GM12873 (cell line): ENCODE measurements at regions not wholly inside any gene's neighbourhood (a gene's known extent, or its start where the extent isn't known, plus 50 kb on each side); places are given as distances from the start of the nearest gene placed in this dataset.

ENCODE experiments used
- TF ChIP-seq, protein P1 (sequence below): IDR thresholded peaks from 2 replicates; pipeline ENCODE4 v1.5.1; 2012; ENCODE audit warnings: low read depth, mild to moderate bottlenecking, moderate library complexity, low read length, control low read depth; ENCODE audit not compliant: insufficient read depth; ENCODE audit errors: missing control alignments

DNA sequence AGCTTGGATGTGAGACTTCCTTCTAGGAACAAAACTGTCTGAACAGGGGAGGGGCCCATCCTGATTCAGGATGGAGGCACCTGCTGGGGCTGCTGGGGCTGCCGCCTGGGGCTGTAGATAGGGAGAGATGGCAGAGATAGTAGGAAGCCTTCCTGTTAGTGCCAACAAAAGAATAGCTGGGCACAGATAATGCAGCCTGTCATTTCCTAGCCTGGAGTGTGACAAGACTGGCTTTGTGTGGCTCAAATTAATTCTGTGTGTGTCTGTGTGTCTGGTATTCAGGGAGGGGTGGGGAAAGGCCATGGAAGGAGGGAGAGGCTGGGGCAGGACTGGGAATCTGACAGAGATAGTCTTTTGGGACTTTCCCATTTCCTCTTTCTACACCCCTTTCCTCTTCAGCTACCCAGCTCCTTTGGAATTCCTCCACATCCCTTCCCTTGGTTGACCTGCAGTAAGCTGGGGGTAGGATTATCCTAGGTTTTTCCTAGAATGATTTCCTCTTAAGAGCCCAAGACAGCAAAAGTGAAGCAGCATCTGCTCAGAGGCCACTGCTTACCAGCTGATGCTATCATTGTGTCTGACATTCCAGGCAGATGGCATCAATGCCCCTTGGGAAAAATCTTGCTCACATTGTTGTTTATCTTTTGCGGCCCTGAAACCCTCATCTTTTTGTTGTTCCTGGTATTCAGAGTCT is 144.9 kb upstream of the LHCGR start:
- TF ChIP-seq, protein P1, sequence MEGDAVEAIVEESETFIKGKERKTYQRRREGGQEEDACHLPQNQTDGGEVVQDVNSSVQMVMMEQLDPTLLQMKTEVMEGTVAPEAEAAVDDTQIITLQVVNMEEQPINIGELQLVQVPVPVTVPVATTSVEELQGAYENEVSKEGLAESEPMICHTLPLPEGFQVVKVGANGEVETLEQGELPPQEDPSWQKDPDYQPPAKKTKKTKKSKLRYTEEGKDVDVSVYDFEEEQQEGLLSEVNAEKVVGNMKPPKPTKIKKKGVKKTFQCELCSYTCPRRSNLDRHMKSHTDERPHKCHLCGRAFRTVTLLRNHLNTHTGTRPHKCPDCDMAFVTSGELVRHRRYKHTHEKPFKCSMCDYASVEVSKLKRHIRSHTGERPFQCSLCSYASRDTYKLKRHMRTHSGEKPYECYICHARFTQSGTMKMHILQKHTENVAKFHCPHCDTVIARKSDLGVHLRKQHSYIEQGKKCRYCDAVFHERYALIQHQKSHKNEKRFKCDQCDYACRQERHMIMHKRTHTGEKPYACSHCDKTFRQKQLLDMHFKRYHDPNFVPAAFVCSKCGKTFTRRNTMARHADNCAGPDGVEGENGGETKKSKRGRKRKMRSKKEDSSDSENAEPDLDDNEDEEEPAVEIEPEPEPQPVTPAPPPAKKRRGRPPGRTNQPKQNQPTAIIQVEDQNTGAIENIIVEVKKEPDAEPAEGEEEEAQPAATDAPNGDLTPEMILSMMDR = no peak

DNA sequence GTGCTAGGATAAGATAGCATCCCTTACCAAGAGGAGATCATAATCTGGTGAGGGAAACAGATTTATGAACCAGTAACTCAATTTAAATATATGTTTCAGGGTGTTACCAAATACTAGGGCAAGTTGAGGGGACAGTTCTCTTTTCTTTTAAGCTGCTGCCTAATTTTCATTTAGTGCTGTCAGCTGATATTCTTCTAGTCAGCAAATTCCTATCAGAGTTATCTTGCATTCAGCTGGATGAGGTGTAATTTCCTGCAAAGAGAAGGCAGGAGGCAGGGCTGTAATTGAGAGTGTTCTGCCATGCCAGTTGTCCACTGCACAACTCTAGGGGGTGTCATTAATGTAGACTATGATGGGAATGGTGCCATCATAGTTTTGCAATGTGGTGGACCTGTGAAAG is 141.3 kb upstream of the LHCGR start:
- TF ChIP-seq, protein P1 = no peak

GRCh38 chr2:48890454-48891131 is 135.1 kb upstream of the LHCGR start:
- TF ChIP-seq, protein P1 = no peak

DNA sequence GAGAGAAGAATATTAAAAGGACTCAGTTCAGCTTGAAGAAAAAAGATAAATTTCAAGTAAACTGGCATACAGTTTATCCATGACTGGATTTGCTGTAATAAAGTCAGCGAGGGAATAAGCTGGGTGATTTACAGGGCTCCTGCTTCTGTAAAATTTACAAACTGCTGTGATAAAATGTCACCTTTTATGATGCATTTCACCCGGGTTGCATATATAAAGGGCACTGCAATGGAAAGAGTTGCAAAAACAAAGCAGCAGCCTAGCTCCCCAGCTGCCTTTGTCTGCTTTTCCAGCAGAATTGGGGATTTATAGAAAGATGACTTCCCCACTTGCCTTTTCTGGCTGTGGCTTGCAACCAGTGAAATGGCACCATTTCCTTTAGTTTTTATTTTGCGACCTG is 132.5 kb upstream of the LHCGR start:
- TF ChIP-seq, protein P1 = no peak

GRCh38 chr2:48886919-48887318 is 131.4 kb upstream of the LHCGR start:
- TF ChIP-seq, protein P1 = no peak

DNA sequence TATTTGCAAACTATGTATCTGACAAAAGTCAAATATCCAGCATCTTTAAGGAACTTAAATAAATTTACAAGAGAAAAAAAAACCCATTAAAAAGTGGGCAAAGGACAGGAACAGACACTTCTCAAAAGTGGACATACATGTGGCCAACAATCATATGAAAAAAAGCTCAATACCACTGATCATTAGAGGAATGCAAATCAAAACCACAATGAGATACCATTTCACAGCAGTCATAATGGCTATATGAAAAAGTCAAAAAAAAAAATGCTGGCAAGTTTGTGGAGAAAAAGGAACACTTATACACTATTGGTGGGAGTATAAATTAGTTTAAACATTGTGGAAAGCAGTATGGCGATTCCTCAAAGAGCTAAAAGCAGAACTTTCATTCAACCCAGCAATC is 130.3 kb upstream of the LHCGR start:
- TF ChIP-seq, protein P1 = no peak

DNA sequence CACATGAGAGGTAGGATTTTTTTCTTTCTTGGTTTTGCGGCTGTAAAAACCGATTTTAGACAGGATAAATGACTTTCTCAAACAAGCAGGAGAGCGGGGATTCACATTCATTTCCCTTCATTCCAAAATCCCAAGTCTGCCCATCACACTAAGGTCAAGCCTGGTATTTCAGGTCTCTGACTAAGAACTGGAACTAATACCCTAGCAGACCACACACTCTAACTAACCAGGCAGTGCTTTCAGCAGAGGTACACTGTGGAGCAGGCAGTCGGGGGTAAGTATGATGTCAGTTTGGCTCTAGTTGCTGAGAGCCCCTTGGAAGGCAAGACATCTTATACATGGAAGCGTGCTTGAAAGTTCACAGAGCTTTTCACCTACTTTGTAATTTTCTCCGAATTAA is 128.1 kb upstream of the LHCGR start:
- TF ChIP-seq, protein P1 = no peak
